Ureter (tissue), 1 donor: ENCODE measurements at regions not wholly inside any gene's neighbourhood (a gene's known extent, or its start where the extent isn't known, plus 50 kb on each side); places are given as distances from the start of the nearest gene placed in this dataset.

ENCODE experiments used
- DNase-seq: peaks from one replicate; pipeline ENCODE4 v3.0.0-alpha.2; 2020; ENCODE audit warnings: low spot score
- donor health status: DM: yes; HTN: yes; CAD: no.

DNA sequence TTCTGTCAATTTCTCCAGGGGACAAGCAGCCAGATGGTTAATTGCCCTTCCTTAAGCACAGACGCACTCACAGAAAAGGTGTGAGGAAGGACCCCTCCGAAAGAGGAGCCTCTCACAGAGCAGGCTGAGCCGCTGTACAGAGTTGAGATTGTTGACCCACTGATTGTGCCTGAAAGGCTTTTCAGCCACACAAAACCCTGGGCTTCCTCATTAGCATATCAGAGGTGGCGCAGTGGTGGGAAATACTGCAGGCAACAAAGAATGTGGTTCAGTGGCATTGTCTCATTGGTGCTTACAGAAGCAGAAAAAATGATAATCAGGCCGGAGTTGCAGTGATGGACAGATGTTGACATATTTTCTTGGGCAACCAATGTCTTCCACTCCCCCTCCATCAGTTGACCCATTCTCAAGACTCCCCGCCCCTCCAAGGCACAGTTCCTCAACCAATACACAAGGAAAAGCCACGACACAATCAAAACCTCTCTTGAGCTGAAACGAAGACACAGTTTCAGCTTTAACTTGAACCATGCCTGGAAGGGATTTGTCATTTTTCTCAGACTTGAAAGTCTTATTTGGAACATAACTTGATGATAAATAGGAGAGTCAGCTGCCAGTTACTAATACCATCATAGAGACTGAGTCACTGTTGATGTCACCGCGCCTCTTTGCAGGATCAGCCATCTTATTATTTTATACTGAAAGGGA, 53.1 kb downstream of the ATXN3L start:
- no peak for DNase-seq

- DNase-seq, result no peak
Observed at GRCh38 chrX:13265549-13266132, 54.2 kb downstream of the ATXN3L start.

DNA sequence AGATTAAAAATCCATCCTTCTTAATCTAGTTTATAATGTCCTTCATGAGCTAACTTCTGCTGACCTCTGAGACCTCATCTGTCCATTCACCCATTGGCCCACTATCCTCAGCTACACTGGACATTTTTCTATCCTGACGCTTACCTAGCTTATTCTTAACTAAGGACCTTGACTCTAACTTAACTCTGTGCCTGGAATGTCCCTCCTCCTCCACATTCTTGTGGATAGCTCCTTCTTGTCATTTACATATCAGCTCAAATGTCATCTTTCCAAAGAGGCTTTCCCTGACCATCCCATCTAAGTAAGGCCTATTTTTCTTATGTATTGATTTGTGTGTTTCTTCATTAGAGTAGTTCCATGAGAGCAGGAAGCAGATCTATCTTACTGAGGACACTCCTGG, 54.7 kb downstream of the ATXN3L start:
- DNase-seq, result no peak

GRCh38 chrX:13263560-13264251, 56.1 kb downstream of the ATXN3L start:
- DNase-seq, result no peak

- DNase-seq, result no peak
Observed at GRCh38 chrX:13261348-13261747, 58.5 kb downstream of the ATXN3L start.

GRCh38 chrX:13260598-13260997, 59.3 kb downstream of the ATXN3L start:
- no peak for DNase-seq

- no peak for DNase-seq
Observed at GRCh38 chrX:13258725-13259124, 61.1 kb downstream of the ATXN3L start.

- DNase-seq, result no peak
Observed at GRCh38 chrX:13258052-13258444, 61.8 kb downstream of the ATXN3L start.

GRCh38 chrX:13257223-13258051, 62.4 kb downstream of the ATXN3L start:
- no peak for DNase-seq

DNA sequence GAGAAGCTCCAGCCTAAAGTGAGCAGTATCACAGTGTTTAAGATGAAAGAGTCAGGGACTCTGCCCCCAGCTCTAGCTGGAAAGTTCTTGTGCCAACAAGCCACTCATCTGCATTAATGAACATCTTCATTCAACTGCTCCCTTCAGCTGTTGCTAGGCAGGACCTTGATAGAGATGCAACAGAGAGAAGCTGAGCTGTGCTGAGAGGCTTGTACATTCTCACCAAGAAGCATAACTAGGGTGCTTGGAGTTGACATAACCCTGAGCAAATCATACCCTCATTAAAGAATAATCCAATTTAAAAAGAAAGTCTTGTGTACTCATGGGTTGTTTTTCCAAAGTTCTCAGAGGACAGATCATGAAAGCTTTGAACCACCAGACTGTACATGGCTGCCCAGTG, 63.2 kb downstream of the ATXN3L start:
- DNase-seq, result no peak

DNA sequence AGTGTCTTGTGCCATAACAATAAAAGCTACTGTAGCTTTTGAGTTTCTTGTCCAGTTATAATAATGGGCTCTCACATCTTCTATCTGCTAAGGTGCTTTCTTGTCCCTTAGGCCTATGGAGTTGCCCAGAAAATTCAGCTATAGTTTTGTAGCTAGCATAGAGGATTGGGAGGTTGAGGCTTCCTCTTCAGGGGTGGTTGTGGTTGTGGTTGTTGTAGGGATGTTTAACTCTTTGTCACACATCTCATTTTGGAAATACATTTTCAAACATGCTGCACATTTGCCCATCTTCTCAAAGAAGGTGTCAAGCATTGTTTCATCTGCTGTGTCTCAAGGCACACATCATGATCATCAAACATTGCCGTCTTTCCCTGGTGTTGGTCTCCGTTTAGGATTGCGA, 65.0 kb downstream of the ATXN3L start:
- no peak for DNase-seq

DNA sequence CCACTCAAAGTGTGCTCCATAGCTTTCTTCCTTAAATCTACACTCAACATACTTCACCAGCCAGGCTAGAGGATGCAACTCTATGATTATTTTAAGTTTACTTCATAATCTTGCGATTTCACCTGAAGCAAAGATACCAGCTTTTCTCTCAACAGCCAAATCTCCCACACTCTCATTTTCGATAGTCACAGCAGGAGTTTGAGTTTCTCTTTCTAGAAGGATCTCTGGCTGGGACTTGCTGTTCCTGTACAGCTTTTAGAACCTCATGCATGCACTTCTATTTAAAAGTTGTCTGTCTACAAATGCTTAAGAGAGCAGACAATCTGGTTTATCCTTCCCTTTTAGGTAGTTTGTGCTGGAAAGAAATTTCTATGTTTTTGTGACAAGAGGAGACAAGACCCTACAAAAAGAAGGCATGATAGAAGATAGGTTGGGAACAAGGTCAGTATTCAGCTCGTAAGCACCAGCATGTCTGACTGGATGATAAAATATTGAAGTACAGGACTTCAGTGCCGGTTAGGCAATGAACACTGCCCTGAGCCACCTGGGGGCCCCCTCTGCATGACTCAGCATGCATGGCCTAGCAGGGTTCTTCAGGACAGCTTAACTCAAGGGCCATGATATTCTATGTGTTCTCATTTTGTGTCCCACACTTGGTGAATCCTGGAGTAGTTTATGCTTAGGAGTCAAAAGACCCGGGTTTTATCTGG, 65.6 kb downstream of the ATXN3L start:
- no peak for DNase-seq

DNA sequence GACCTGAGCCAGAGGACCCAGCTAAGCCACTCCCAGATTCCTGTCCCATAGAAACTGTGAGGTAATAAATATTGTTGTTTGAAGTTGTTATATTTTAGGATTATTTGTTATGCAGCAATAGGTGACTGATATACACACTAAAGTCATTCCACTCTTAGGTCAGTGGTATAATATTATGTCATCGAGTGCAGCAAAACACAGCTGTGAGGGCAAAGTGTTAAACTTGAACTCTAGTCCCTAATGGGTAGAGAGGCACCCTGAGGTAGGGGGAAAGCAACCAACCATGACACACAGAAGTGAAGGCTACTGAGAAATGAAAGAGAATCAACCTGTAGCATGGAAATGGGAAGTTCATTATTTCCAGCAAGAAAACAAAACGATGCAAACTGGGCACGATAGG, 66.6 kb downstream of the ATXN3L start:
- no peak for DNase-seq

GRCh38 chrX:13252726-13253125, 67.1 kb downstream of the ATXN3L start:
- no peak for DNase-seq

- DNase-seq, result no peak
Observed at GRCh38 chrX:13250826-13251580, 68.8 kb downstream of the ATXN3L start.

DNA sequence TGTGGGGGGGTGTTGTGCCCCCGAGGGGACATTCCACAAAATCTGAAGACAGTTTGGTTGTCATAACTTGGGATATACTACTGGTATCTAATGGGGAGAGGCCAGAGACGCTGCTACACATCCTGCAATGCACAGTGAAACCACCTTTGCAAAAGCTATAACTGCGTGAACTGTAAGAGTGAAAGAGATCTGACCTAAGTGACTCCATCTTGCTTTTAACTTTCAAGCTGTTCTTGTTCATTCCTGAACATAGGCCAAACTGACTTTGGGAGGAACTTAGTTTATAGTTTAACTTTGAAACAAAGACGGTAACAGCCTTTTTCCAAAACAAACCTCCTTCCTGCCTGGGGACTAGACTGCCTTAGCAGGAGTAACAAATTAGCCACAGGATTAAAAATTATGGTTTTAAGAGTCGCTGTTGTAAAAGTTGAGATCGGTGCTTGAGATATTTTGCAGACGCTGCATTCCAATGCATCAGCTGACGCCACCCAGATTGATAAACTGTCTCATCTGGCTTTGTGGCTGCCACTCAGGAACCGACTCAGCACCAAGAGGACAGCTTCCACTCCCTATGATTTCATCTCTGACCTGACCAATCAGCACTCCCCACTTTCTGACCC, 70.9 kb downstream of the ATXN3L start:
- no peak for DNase-seq

DNA sequence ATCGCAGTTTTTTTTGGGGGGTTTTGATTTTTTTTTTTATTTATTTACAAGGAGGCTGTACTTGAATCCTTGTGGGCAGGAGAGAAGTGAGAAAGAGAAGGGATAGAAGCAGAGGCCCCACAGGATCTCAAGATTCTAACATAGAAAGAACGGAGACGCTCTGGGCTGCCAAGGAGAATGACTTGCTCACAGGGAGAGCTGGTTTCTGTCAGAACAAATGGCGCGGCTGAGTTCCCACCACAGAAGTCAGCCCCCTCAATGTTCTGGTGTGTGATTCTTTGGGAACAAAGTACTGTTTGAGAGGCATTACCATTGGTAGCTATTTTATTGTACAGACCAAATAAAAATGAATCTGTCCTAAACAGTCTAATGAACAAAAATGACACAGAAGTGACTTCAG, 80.6 kb downstream of the ATXN3L start:
- no peak for DNase-seq

DNA sequence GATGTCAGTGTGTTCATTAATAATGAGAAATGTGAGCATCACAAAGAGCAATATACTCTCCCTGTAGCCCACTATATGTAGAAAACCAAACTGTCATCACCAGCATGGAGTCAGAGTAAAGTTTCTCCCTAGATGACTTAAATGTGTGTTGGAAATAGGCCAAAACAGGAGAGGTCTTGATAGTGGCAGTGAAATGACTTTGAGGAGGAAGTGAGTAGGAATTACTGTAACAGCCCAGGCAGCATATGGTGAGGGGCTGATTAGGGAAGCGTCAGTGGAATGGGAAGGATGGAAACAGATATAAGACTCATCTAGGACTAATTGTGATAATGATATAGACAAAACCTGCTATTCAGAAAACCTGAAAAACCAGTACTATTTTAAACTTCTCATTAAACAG, 83.9 kb downstream of the ATXN3L start:
- DNase-seq, result no peak

DNA sequence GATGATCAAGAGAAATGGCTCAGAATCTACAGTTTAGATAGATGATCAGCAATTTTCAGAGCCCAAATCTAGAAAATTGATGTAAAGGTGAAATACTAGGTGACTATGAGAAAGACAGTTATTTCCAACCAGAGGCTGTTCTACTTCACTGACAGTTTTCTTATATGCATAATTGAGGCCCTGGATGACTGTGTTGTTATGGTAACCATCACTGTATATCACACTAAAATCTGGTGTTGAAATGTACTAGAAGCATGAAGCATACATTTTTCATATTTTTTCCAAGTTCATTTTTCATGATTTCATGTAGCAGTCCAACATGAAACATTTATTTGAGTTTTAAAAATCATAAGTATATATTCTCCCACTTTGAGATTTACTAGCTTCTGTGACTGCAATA, 87.4 kb downstream of the ATXN3L start:
- no peak for DNase-seq

DNA sequence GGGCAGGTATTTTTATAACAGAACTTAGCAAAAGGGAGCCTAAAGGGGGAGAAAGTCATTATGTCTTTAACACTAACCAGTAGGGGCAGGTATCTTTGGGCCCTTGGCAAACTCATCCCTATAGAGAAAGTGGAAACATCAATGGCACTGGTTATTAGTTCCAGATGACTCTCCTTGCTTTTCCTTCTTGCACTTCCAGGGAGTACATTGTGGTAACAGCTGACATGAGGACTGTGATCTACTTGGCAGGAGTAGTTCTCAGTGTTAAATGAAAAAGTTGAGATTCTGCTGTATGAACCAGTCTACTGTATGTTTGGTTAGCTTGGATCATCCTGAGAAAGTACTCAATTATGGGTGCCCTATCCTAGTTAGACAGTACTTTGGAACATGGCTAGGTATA, 93.6 kb downstream of the ATXN3L start:
- no peak for DNase-seq
